ENCODE measurements at regions not wholly inside any gene's neighbourhood (a gene's known extent, or its start where the extent isn't known, plus 50 kb on each side); places are given as distances from the start of the nearest gene placed in this dataset.

- CTCF ChIA-PET, result interaction anchor here (0.8 kb wide), 1 partner anchor 721 kb away, joined by 5 read pairs; no protein-coding TSS in a partner anchor
- no peak for TF ChIP-seq CTCF (IDR thresholded peaks at IDR 0.05; ENCODE audit: low read depth, low read length)
- no peaks in the 10 kb centered on the region for H3K9me3 ChIP-seq (ENCODE audit: control insufficient read depth, insufficient read depth, low read length)
- POLR2A ChIA-PET, result no interaction called here
- no peak for DNase-seq (ENCODE audit: low read depth, low spot score)
- no peak overlapping the region for H3K27ac ChIP-seq (ENCODE audit: low read depth, low read length)
- no peak overlapping the region for H3K4me3 ChIP-seq (ENCODE audit: low read depth, low read length)
- no peaks in the 10 kb centered on the region for H3K27me3 ChIP-seq (ENCODE audit: control insufficient read depth, insufficient read depth, low read length)
These were observed 436.7 kb downstream of the ATP23 start for GRCh38 chr12:58378028-58378427.

- POLR2A ChIA-PET, result no interaction called here
- no peak for DNase-seq (ENCODE audit: low read depth, low spot score)
These were observed 440.2 kb downstream of the ATP23 start for GRCh38 chr12:58381546-58381945.

GRCh38 chr12:58384196-58384595 lies 442.8 kb downstream of the ATP23 start:
- ChIA-PET POLR2A (no interaction called here), CTCF (no interaction called here)
- no peak for TF ChIP-seq CTCF (IDR thresholded peaks at IDR 0.05; ENCODE audit: low read depth, low read length)
- Histone ChIP-seq H3K27ac (ENCODE audit: low read depth, low read length) (no peak overlapping the region), H3K9me3 (ENCODE audit: control insufficient read depth, insufficient read depth, low read length) (no peaks in the 10 kb centered on the region), H3K4me3 (ENCODE audit: low read depth, low read length) (no peak overlapping the region), H3K27me3 (ENCODE audit: control insufficient read depth, insufficient read depth, low read length) (no peaks in the 10 kb centered on the region)
- no peak for DNase-seq (ENCODE audit: low read depth, low spot score)

More at GRCh38 chr12:58381546-58381945, 440.2 kb downstream of the ATP23 start:
- H3K27ac ChIP-seq (ENCODE audit: low read depth, low read length), result no peak overlapping the region
- CTCF ChIA-PET, result interaction anchor here (1.5 kb wide), 1 partner anchor 15 kb away, joined by 3 read pairs; no protein-coding TSS in a partner anchor
- no peaks in the 10 kb centered on the region for H3K27me3 ChIP-seq (ENCODE audit: control insufficient read depth, insufficient read depth, low read length)
- no peak for TF ChIP-seq CTCF (IDR thresholded peaks at IDR 0.05; ENCODE audit: low read depth, low read length)
- no peaks in the 10 kb centered on the region for H3K9me3 ChIP-seq (ENCODE audit: control insufficient read depth, insufficient read depth, low read length)
- H3K4me3 ChIP-seq (ENCODE audit: low read depth, low read length), result no peak overlapping the region

GRCh38 chr12:58386136-58386535 lies 444.8 kb downstream of the ATP23 start:
- no peak overlapping the region for H3K4me3 ChIP-seq (ENCODE audit: low read depth, low read length)
- no peak for TF ChIP-seq CTCF (IDR thresholded peaks at IDR 0.05; ENCODE audit: low read depth, low read length)
- ChIA-PET POLR2A (no interaction called here), CTCF (no interaction called here)
- H3K9me3 ChIP-seq (ENCODE audit: control insufficient read depth, insufficient read depth, low read length), result no peaks in the 10 kb centered on the region
- H3K27me3 ChIP-seq (ENCODE audit: control insufficient read depth, insufficient read depth, low read length), result no peaks in the 10 kb centered on the region
- H3K27ac ChIP-seq (ENCODE audit: low read depth, low read length), result no peak overlapping the region
- DNase-seq (ENCODE audit: low read depth, low spot score), result no peak

- Histone ChIP-seq H3K27me3 (ENCODE audit: control insufficient read depth, insufficient read depth, low read length) (no peaks in the 10 kb centered on the region), H3K9me3 (ENCODE audit: control insufficient read depth, insufficient read depth, low read length) (no peaks in the 10 kb centered on the region), H3K4me3 (ENCODE audit: low read depth, low read length) (no peak overlapping the region), H3K27ac (ENCODE audit: low read depth, low read length) (no peak overlapping the region)
- DNase-seq (ENCODE audit: low read depth, low spot score), result no peak
- POLR2A ChIA-PET, result no interaction called here
- CTCF ChIA-PET, result no interaction called here
- TF ChIP-seq CTCF (IDR thresholded peaks at IDR 0.05; ENCODE audit: low read depth, low read length), result no peak
These were observed 445.8 kb downstream of the ATP23 start for GRCh38 chr12:58387199-58387598.
